CD4-positive, alpha-beta T cell (primary cell): ENCODE measurements at regions not wholly inside any gene's neighbourhood (a gene's known extent, or its start where the extent isn't known, plus 50 kb on each side); places are given as distances from the start of the nearest gene placed in this dataset.

Experiments used
- ATAC-seq: fragments of 200-7000 bp; cut with Tn5 transposase; one replicate; pipeline ENCODE4 v1.10.0; 2022; ENCODE audit warnings: mild to moderate bottlenecking; ENCODE audit not compliant: poor library complexity
- CTCF ChIA-PET: fragments of 350-600 bp; sonication (Branson Sonifier 250); formaldehyde crosslinking; loops from one replicate; lab custom pipeline; 2021; ENCODE audit warnings: antibody characterized with exemption, inconsistent platforms; lab: Charles Lee
- POLR2A ChIA-PET: fragments of 350-600 bp; sonication (Branson Sonifier 250); formaldehyde crosslinking; loops from one replicate; lab custom pipeline; 2021; ENCODE audit warnings: antibody characterized with exemption, inconsistent platforms; lab: Charles Lee
- DNase-seq, 14 experiments: peaks; one replicate each; pipeline ENCODE4 v3.0.0-alpha.2; 2013 to 2020; ENCODE audit warnings: mixed read lengths in 2 of 14
- H3K27ac ChIP-seq, 2 donors: one replicate each; pipeline versions ENCODE4 v1.5.1 to v1.7.0; 2013; ENCODE audit warnings: low read length in 2 of 2, low read depth in 1 of 2, mild to moderate bottlenecking in 1 of 2
- H3K27me3 ChIP-seq, 2 experiments: 1 replicate in 1 of 2; 2 replicates in 1 of 2; pipeline versions ENCODE4 v1.6.1 to v1.7.0; 2013; ENCODE audit warnings: low read length in 2 of 2, control low read depth in 1 of 2, mild to moderate bottlenecking in 1 of 2, moderate library complexity in 1 of 2; ENCODE audit not compliant: insufficient read depth in 2 of 2, control insufficient read depth in 1 of 2
- H3K36me3 ChIP-seq: one replicate; pipeline ENCODE4 v1.6.1; 2013; ENCODE audit warnings: low read length, control low read depth; ENCODE audit not compliant: insufficient read depth
- H3K4me1 ChIP-seq: one replicate; pipeline ENCODE4 v1.6.1; 2013; ENCODE audit warnings: low read length, control low read depth; ENCODE audit not compliant: insufficient read depth
- H3K4me3 ChIP-seq: one replicate; pipeline ENCODE4 v1.5.1; 2013; ENCODE audit warnings: mild to moderate bottlenecking, low read length, moderate library complexity
- H3K9me3 ChIP-seq, 2 experiments: 1 replicate in 1 of 2; 2 replicates in 1 of 2; pipeline versions ENCODE4 v1.6.1 to v1.7.0; 2013; ENCODE audit warnings: low read length in 2 of 2, mild to moderate bottlenecking in 2 of 2, control low read depth in 1 of 2, moderate library complexity in 1 of 2; ENCODE audit not compliant: control insufficient read depth in 1 of 2, insufficient read depth in 1 of 2
- H3K27ac Mint-ChIP-seq: one replicate; pipeline ENCODE4 v1.8.0; 2020; ENCODE audit warnings: mixed read lengths
- H3K27me3 Mint-ChIP-seq: one replicate; pipeline ENCODE4 v1.8.0; 2021; ENCODE audit warnings: mixed read lengths
- H3K36me3 Mint-ChIP-seq: one replicate; pipeline ENCODE4 v1.8.0; 2021; ENCODE audit warnings: low read depth, mixed read lengths
- H3K4me1 Mint-ChIP-seq: one replicate; pipeline ENCODE4 v1.8.0; 2021; ENCODE audit warnings: low read depth, mixed read lengths
- H3K4me3 Mint-ChIP-seq: one replicate; pipeline ENCODE4 v1.8.0; 2020; ENCODE audit warnings: mild to moderate bottlenecking, mixed read lengths
- H3K9me3 Mint-ChIP-seq: one replicate; pipeline ENCODE4 v1.8.0; 2020; ENCODE audit warnings: mixed read lengths
- intact Hi-C, 2 experiments: fragments of 100-400 bp; cut with DNase I in 1 of 2; cut with micrococcal nuclease in 1 of 2; formaldehyde crosslinking; loops; one replicate each; pipeline versions ENCODE4 v1.15.1 to v1.9.0; 2023 to 2025; cut with DNase I, micrococcal nuclease
- TF ChIP-seq, protein P1 (sequence below): fragments of 200-600 bp; IDR thresholded peaks from one replicate; pipeline ENCODE4 v1.8.0; 2022; ENCODE audit warnings: antibody characterized with exemption, mild to moderate bottlenecking

DNA sequence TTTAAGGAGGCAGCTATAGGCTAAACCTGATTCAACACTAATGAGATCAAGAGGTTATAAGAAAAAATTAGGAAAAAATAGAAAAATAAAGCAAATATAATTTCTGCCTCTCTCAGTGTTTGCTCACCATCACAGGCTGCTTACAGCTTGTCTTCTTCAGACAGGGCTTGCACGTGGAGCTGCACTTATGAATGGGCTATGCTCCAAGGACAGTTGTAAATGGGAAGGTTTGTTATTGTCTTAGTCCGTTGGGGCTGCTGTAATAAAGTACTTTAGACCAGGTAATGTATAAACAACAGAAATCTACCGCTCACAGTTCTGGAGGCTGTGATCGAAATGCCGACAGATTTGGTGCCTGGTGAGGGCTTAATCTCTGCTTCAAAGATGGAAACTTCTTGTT is 219.8 kb downstream of the NEBL start:
- intact Hi-C loops, result no loop called here
- TF ChIP-seq, protein P1, sequence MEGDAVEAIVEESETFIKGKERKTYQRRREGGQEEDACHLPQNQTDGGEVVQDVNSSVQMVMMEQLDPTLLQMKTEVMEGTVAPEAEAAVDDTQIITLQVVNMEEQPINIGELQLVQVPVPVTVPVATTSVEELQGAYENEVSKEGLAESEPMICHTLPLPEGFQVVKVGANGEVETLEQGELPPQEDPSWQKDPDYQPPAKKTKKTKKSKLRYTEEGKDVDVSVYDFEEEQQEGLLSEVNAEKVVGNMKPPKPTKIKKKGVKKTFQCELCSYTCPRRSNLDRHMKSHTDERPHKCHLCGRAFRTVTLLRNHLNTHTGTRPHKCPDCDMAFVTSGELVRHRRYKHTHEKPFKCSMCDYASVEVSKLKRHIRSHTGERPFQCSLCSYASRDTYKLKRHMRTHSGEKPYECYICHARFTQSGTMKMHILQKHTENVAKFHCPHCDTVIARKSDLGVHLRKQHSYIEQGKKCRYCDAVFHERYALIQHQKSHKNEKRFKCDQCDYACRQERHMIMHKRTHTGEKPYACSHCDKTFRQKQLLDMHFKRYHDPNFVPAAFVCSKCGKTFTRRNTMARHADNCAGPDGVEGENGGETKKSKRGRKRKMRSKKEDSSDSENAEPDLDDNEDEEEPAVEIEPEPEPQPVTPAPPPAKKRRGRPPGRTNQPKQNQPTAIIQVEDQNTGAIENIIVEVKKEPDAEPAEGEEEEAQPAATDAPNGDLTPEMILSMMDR, result no peak
- CTCF ChIA-PET, result no interaction called here
- H3K9me3 ChIP-seq, result peaks cover 0 to 7% of the 10 kb centered on the region in 2 experiments
- no peaks in the 10 kb centered on the region for H3K36me3 ChIP-seq
- Mint-ChIP-seq H3K4me1 (no peaks in the 10 kb centered on the region), H3K4me3 (no peak overlapping the region), H3K36me3 (no peaks in the 10 kb centered on the region), H3K9me3 (peaks cover 3% of the 10 kb centered on the region), H3K27ac (no peak overlapping the region), H3K27me3 (no peaks in the 10 kb centered on the region)
- H3K27ac ChIP-seq, result no peak overlapping the region
- POLR2A ChIA-PET, result no interaction called here
- H3K4me1 ChIP-seq, result no peaks in the 10 kb centered on the region
- ATAC-seq, result no peak
- H3K4me3 ChIP-seq, result no peak overlapping the region
- no peak for DNase-seq
- peaks cover 0 to 2% of the 10 kb centered on the region in 2 experiments for H3K27me3 ChIP-seq

DNA sequence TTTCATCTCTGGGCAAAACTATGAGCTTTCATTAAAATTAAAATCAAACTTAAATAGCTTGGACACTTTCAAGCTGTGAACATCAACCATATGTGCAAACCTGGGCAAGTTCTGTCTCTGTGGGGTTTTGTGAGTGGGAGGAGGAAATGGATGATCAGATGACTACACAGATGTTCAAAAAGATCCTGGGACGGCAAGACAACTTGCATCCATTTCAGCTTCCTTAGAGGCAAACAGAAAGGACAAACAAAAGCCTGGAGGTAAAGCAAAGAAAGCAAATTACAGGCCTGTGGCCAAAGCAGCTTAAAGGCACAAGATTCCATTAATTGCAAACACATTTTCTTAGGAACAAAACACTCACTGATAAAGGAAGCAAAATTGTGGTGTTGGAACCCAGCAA is 222.2 kb downstream of the NEBL start:
- POLR2A ChIA-PET, result interaction anchor here (0.6 kb wide), 1 partner anchor 598 kb away, joined by 3 read pairs; no protein-coding TSS in a partner anchor
- DNase-seq (no peak), ATAC-seq (no peak)
- no peaks in the 10 kb centered on the region for H3K9me3 Mint-ChIP-seq
- intact Hi-C loops, result no loop called here
- no peaks in the 10 kb centered on the region for H3K4me1 ChIP-seq
- H3K27me3 ChIP-seq, result peaks cover 0 to 2% of the 10 kb centered on the region in 2 experiments
- no peaks in the 10 kb centered on the region for H3K36me3 ChIP-seq
- TF ChIP-seq, protein P1, result no peak
- no peak overlapping the region for H3K4me3 ChIP-seq
- H3K4me3 Mint-ChIP-seq, result no peak overlapping the region
- H3K27ac ChIP-seq, result no peak overlapping the region
- H3K27me3 Mint-ChIP-seq, result no peaks in the 10 kb centered on the region
- peaks cover 0 to 3% of the 10 kb centered on the region in 2 experiments for H3K9me3 ChIP-seq
- H3K27ac Mint-ChIP-seq, result no peak overlapping the region
- H3K36me3 Mint-ChIP-seq, result no peaks in the 10 kb centered on the region
- no peaks in the 10 kb centered on the region for H3K4me1 Mint-ChIP-seq
- CTCF ChIA-PET, result no interaction called here

DNA sequence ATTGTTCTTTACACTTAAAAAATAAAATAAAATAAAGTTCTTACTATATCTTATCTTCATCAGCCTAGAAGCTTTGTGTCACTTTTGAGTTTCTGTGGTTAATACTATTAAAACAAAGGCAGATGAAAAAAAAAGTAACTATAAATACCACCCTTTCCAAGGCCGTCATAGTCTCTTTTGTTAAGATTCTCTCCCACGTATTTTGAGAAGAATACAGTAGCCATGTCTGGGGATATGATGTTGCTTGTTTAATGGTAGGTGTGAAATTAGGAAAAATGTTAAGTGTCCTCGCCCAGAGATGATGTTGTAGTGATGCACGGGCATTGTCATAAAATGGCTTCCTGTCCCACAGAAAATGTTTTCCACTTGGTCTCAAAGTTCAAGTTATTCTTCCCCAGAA is 223.9 kb downstream of the NEBL start:
- no peaks in the 10 kb centered on the region for H3K36me3 Mint-ChIP-seq
- TF ChIP-seq, protein P1, result no peak
- H3K27ac Mint-ChIP-seq, result no peak overlapping the region
- H3K36me3 ChIP-seq, result no peaks in the 10 kb centered on the region
- ChIA-PET POLR2A (no interaction called here), CTCF (no interaction called here)
- no peaks in the 10 kb centered on the region for H3K4me1 ChIP-seq
- intact Hi-C loops, result no loop called here
- no peaks in the 10 kb centered on the region for H3K27me3 Mint-ChIP-seq
- H3K4me3 ChIP-seq, result no peak overlapping the region
- H3K27ac ChIP-seq, result no peak overlapping the region
- DNase-seq (no peak), ATAC-seq (no peak)
- peaks cover 0 to 2% of the 10 kb centered on the region in 2 experiments for H3K27me3 ChIP-seq
- H3K9me3 Mint-ChIP-seq, result no peaks in the 10 kb centered on the region
- no peak overlapping the region for H3K4me3 Mint-ChIP-seq
- no peaks in the 10 kb centered on the region for H3K9me3 ChIP-seq
- no peaks in the 10 kb centered on the region for H3K4me1 Mint-ChIP-seq
